ENCODE measurements at regions not wholly inside any gene's neighbourhood (a gene's known extent, or its start where the extent isn't known, plus 50 kb on each side); places are given as distances from the start of the nearest gene placed in this dataset.

DNA sequence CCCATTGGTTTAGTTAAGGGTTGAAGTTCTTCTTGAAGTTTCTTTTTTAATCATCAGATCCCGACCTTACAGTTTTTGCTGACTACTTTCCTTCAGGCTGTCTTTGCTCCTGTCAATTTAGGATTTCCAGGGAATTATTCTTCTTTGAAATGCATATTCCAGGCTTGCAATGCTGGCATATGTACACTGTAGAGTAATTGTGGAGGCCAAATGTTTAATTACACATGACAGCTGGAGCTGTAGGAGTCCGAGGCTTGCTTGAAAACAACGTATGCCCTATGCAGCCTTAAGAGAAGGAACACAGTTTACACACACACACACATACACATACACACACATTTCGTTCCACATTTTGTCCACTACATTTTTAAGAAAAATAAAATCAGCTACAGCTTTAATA is 602.3 kb downstream of the TMEM182 start:
- TF ChIP-seq CTCF (IDR thresholded peaks at IDR 0.05; ENCODE audit: insufficient read depth, low read depth, low read length) (no peak), EZH2 (IDR thresholded peaks at IDR 0.05; ENCODE audit: insufficient read depth, low read length) (no peak)

All from astrocyte (in vitro differentiated cells and primary cell).